Chondrocyte (in vitro differentiated cells): ENCODE measurements at regions not wholly inside any gene's neighbourhood (a gene's known extent, or its start where the extent isn't known, plus 50 kb on each side); places are given as distances from the start of the nearest gene placed in this dataset.

Experiments
- DNase-seq: peaks from one replicate; pipeline ENCODE4 v3.0.0; 2021; ENCODE audit warnings: mixed read lengths, low spot score
- H3K27ac Mint-ChIP-seq: one replicate; pipeline ENCODE4 v1.8.0; 2021; ENCODE audit warnings: mild to moderate bottlenecking, moderate library complexity, mixed read lengths; ENCODE audit not compliant: unreplicated experiment
- H3K27me3 Mint-ChIP-seq: 2 replicates; pipeline ENCODE4 v1.8.0; 2021; ENCODE audit warnings: low read depth, mixed read lengths
- H3K36me3 Mint-ChIP-seq: 2 replicates; pipeline ENCODE4 v1.8.0; 2021; ENCODE audit warnings: low read depth, mixed read lengths
- H3K4me1 Mint-ChIP-seq: 2 replicates; pipeline ENCODE4 v1.8.0; 2021; ENCODE audit warnings: low read depth, mild to moderate bottlenecking, mixed read lengths
- H3K4me3 Mint-ChIP-seq: one replicate; pipeline ENCODE4 v1.8.0; 2021; ENCODE audit warnings: mild to moderate bottlenecking, moderate library complexity, mixed read lengths; ENCODE audit not compliant: unreplicated experiment
- H3K9me3 Mint-ChIP-seq: 2 replicates; pipeline ENCODE4 v1.8.0; 2021; ENCODE audit warnings: low read depth, mixed read lengths
- CTCF ChIP-seq: fragments of 200-600 bp; sonication (generic); IDR thresholded peaks from 2 replicates; pipeline ENCODE4 v1.5.0; 2021; ENCODE audit warnings: antibody characterized with exemption, mild to moderate bottlenecking, moderate library complexity

- no peak for DNase-seq
- H3K27ac Mint-ChIP-seq, result no peak overlapping the region
- H3K4me1 Mint-ChIP-seq, result no peaks in the 10 kb centered on the region
- TF ChIP-seq CTCF, result no peak
- H3K36me3 Mint-ChIP-seq, result no peaks in the 10 kb centered on the region
- peaks cover 15% of the 10 kb centered on the region for H3K9me3 Mint-ChIP-seq
- peaks cover 2% of the 10 kb centered on the region for H3K27me3 Mint-ChIP-seq
- no peak overlapping the region for H3K4me3 Mint-ChIP-seq
Observed at GRCh38 chr9:100856238-100856637, 172.3 kb upstream of the PLPPR1 start.

- peaks cover 9% of the 10 kb centered on the region for H3K9me3 Mint-ChIP-seq
- no peak overlapping the region for H3K4me3 Mint-ChIP-seq
- no peak for TF ChIP-seq CTCF
- DNase-seq, result no peak
- H3K36me3 Mint-ChIP-seq, result no peaks in the 10 kb centered on the region
- H3K27ac Mint-ChIP-seq, result no peak overlapping the region
- no peaks in the 10 kb centered on the region for H3K27me3 Mint-ChIP-seq
- H3K4me1 Mint-ChIP-seq, result no peaks in the 10 kb centered on the region
Observed at GRCh38 chr9:100865111-100865510, 163.4 kb upstream of the PLPPR1 start.

GRCh38 chr9:100865648-100866047 lies 162.9 kb upstream of the PLPPR1 start:
- Mint-ChIP-seq H3K27me3 (no peaks in the 10 kb centered on the region), H3K27ac (no peak overlapping the region), H3K36me3 (no peaks in the 10 kb centered on the region), H3K4me1 (no peaks in the 10 kb centered on the region), H3K9me3 (peaks cover 8% of the 10 kb centered on the region), H3K4me3 (no peak overlapping the region)
- DNase-seq, result no peak
- TF ChIP-seq CTCF, result no peak

- Mint-ChIP-seq H3K27me3 (no peaks in the 10 kb centered on the region), H3K9me3 (peaks cover 5% of the 10 kb centered on the region)
Observed at GRCh38 chr9:100869326-100869725, 159.2 kb upstream of the PLPPR1 start.

GRCh38 chr9:100879884-100880283 lies 148.6 kb upstream of the PLPPR1 start:
- H3K36me3 Mint-ChIP-seq, result no peaks in the 10 kb centered on the region
- TF ChIP-seq CTCF, result no peak
- H3K27ac Mint-ChIP-seq, result no peak overlapping the region
- H3K4me1 Mint-ChIP-seq, result no peaks in the 10 kb centered on the region
- no peak for DNase-seq
- H3K27me3 Mint-ChIP-seq, result peaks cover 4% of the 10 kb centered on the region
- H3K4me3 Mint-ChIP-seq, result no peak overlapping the region
- no peaks in the 10 kb centered on the region for H3K9me3 Mint-ChIP-seq

More at GRCh38 chr9:100869326-100869725, 159.2 kb upstream of the PLPPR1 start:
- H3K4me3 Mint-ChIP-seq, result no peak overlapping the region
- H3K4me1 Mint-ChIP-seq, result no peaks in the 10 kb centered on the region
- DNase-seq, result no peak
- H3K36me3 Mint-ChIP-seq, result no peaks in the 10 kb centered on the region
- H3K27ac Mint-ChIP-seq, result no peak overlapping the region
- no peak for TF ChIP-seq CTCF
